PFSK-1 (cell line): ENCODE measurements at regions not wholly inside any gene's neighbourhood (a gene's known extent, or its start where the extent isn't known, plus 50 kb on each side); places are given as distances from the start of the nearest gene placed in this dataset.

Source experiments
- POLR2AphosphoS5 ChIP-seq: IDR thresholded peaks from 2 replicates; pipeline ENCODE4 v1.6.1; 2012; ENCODE audit warnings: low read depth, mild to moderate bottlenecking, control low read depth, low read length, moderate library complexity
- REST ChIP-seq, 2 experiments: IDR thresholded peaks; 2 replicates each; pipeline versions ENCODE4 v1.6.1 to v1.8.0; 2011 to 2012; ENCODE audit warnings: low read depth in 2 of 2, low read length in 2 of 2, control low read depth in 1 of 2, inconsistent platforms in 1 of 2, mild to moderate bottlenecking in 1 of 2, moderate library complexity in 1 of 2; ENCODE audit not compliant: insufficient read depth in 1 of 2
- TAF1 ChIP-seq: IDR thresholded peaks from 2 replicates; pipeline ENCODE4 v1.6.1; 2012; ENCODE audit warnings: low read length, control low read depth, borderline replicate concordance; ENCODE audit not compliant: insufficient read depth

GRCh38 chrX:45862801-45863200 lies 662.1 kb upstream of the DIPK2B start:
- no peak for TF ChIP-seq REST (IDR thresholded peaks at IDR 0.05; ENCODE audit: insufficient read depth in 1 of 2, low read depth in 2 of 2, low read length in 2 of 2)
- TF ChIP-seq POLR2AphosphoS5, result no peak
- TF ChIP-seq TAF1, result no peak
